ENCODE measurements at regions not wholly inside any gene's neighbourhood (a gene's known extent, or its start where the extent isn't known, plus 50 kb on each side); places are given as distances from the start of the nearest gene placed in this dataset.

- no peak for DNase-seq
- TF ChIP-seq, protein P1, sequence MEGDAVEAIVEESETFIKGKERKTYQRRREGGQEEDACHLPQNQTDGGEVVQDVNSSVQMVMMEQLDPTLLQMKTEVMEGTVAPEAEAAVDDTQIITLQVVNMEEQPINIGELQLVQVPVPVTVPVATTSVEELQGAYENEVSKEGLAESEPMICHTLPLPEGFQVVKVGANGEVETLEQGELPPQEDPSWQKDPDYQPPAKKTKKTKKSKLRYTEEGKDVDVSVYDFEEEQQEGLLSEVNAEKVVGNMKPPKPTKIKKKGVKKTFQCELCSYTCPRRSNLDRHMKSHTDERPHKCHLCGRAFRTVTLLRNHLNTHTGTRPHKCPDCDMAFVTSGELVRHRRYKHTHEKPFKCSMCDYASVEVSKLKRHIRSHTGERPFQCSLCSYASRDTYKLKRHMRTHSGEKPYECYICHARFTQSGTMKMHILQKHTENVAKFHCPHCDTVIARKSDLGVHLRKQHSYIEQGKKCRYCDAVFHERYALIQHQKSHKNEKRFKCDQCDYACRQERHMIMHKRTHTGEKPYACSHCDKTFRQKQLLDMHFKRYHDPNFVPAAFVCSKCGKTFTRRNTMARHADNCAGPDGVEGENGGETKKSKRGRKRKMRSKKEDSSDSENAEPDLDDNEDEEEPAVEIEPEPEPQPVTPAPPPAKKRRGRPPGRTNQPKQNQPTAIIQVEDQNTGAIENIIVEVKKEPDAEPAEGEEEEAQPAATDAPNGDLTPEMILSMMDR (IDR thresholded peaks at IDR 0.05; ENCODE audit: low read depth, low read length): no peak
- Histone ChIP-seq H3K9me3 (ENCODE audit: severe bottlenecking) (no peaks in the 10 kb centered on the region), H3K27me3 (ENCODE audit: insufficient read depth, low read depth, severe bottlenecking) (no peaks in the 10 kb centered on the region), H3K4me3 (ENCODE audit: low read depth, low read length) (no peak overlapping the region), H3K27ac (no peak overlapping the region), H3K36me3 (no peaks in the 10 kb centered on the region)
Observed at GRCh38 chr7:10225275-10225674, 748.4 kb upstream of the PHF14 start.

DNA sequence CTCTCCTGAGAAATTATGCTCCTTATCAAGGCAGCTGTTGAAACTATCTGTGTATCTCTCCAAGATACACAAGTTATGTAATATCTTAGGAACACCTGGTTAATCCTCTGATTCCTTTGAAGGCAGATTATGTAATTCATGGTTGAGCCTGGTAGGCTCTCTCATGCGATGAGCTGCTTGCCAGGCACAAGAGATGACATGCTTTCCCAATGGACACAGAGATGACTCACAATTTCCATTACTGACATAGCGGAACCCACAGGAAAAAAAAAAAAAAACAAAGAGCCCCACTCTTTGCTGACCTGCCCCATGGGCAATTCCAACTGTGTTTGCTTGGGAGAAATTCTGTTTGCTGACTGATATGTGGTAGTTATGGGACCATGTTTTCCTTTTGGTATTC lies 736.4 kb upstream of the PHF14 start:
- H3K36me3 ChIP-seq: no peaks in the 10 kb centered on the region
- no peak overlapping the region for H3K4me3 ChIP-seq (ENCODE audit: low read depth, low read length)
- no peak overlapping the region for H3K27ac ChIP-seq
- TF ChIP-seq, protein P1 (IDR thresholded peaks at IDR 0.05; ENCODE audit: low read depth, low read length): no peak
- no peak for DNase-seq
- H3K27me3 ChIP-seq (ENCODE audit: insufficient read depth, low read depth, severe bottlenecking): no peaks in the 10 kb centered on the region
- H3K9me3 ChIP-seq (ENCODE audit: severe bottlenecking): no peaks in the 10 kb centered on the region

DNA sequence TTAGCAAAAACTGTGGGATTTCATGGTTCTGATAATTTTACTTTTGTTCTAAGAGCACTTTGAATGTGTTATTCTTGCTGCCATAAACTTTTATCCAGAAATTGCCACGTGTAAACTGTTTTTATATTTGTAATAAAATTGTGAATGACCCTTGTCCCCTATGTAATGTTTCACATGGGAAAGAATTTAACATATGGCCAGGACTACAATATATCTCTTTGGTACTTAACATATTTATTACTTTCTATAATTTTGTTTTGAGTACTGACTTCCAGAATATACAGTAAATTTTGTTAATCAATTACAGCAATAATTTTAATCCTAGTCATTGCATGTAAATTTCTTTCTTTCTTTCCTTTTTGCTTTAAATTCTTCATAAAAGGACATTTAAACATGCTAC lies 735.0 kb upstream of the PHF14 start:
- no peak overlapping the region for H3K27ac ChIP-seq
- TF ChIP-seq, protein P1 (IDR thresholded peaks at IDR 0.05; ENCODE audit: low read depth, low read length): no peak
- H3K9me3 ChIP-seq (ENCODE audit: severe bottlenecking): no peaks in the 10 kb centered on the region

DNA sequence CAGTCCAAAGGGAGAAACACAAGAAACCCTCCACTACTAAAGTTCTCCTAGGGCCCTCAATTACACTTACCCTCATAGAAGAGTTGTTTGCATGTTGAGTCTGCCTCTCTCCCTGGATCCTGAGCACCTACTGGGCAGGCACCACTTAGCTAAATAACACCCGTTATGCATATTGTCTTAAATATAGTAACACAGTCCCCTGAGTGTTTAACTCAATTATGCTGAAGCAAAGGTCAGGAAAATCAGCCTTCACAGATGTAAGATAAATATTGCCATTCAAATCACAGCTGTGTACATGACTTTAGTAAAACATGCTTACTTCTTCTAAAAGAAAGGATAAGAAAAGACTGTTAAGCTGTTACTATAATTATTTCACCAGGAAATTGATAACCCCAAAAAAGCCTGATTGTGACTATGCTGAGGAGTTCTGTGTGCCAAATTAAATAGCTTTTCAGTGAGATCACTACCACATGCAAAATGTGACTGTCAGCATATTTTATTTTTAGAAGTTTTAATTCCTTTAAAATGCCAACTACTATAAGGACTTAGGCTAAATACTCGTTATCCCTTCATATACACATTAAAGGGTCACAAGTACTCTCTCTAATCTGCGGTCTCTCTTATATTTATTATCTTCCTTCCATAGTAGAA lies 733.9 kb upstream of the PHF14 start:
- H3K4me3 ChIP-seq (ENCODE audit: low read depth, low read length): no peak overlapping the region
- H3K36me3 ChIP-seq: no peaks in the 10 kb centered on the region
- H3K27me3 ChIP-seq (ENCODE audit: insufficient read depth, low read depth, severe bottlenecking): no peaks in the 10 kb centered on the region
- TF ChIP-seq, protein P1 (IDR thresholded peaks at IDR 0.05; ENCODE audit: low read depth, low read length): no peak
- H3K9me3 ChIP-seq (ENCODE audit: severe bottlenecking): no peaks in the 10 kb centered on the region
- no peak for DNase-seq
- H3K27ac ChIP-seq: no peak overlapping the region

More for the DNA sequence above, 735.0 kb upstream of the PHF14 start:
- DNase-seq: no peak
- no peaks in the 10 kb centered on the region for H3K36me3 ChIP-seq
- no peak overlapping the region for H3K4me3 ChIP-seq (ENCODE audit: low read depth, low read length)
- H3K27me3 ChIP-seq (ENCODE audit: insufficient read depth, low read depth, severe bottlenecking): no peaks in the 10 kb centered on the region

DNA sequence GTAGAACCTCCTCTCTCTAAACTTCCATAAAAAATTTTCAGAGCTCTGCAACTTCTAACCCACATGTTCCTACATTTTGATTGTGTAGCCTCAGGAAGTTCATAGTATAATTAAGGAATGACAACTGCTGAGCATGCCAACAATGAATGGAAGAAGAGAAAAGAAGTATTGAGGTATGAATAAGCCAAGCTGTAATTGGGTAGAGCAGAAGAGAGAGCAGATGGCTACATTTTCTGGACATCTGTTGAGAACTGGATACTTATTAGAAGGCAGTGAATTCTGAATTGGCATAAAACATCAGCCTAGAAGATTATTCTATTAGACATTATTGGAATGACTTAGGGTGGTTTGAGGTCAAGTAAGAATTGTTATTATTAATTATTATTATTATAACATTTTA lies 728.3 kb upstream of the PHF14 start:
- H3K4me3 ChIP-seq (ENCODE audit: low read depth, low read length): no peak overlapping the region
- H3K9me3 ChIP-seq (ENCODE audit: severe bottlenecking): peaks cover 7% of the 10 kb centered on the region
- H3K27ac ChIP-seq: no peak overlapping the region
- TF ChIP-seq, protein P1 (IDR thresholded peaks at IDR 0.05; ENCODE audit: low read depth, low read length): no peak
- DNase-seq: no peak
- no peaks in the 10 kb centered on the region for H3K27me3 ChIP-seq (ENCODE audit: insufficient read depth, low read depth, severe bottlenecking)
- H3K36me3 ChIP-seq: no peaks in the 10 kb centered on the region

DNA sequence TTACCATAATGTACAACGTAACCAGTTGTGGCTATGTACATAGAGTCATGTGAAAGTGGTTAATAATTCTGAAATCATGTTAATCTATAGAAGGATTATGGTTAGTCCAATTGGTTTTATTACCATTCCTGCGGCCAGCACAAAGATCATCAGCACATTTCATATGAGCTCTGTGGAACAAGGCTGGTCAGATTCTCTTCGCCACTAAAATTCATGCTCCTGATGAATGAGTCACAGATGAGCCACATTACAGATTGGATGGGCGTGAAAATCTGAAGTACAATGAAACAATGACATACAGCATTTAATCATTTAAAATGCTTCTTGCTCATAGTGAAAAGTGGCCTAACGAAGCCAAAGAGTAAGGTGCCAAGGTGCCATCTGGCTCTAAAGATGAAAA lies 716.2 kb upstream of the PHF14 start:
- no peak for DNase-seq
- Histone ChIP-seq H3K27me3 (ENCODE audit: insufficient read depth, low read depth, severe bottlenecking) (no peaks in the 10 kb centered on the region), H3K36me3 (no peaks in the 10 kb centered on the region), H3K27ac (no peak overlapping the region), H3K9me3 (ENCODE audit: severe bottlenecking) (no peaks in the 10 kb centered on the region), H3K4me3 (ENCODE audit: low read depth, low read length) (no peak overlapping the region)
- TF ChIP-seq, protein P1 (IDR thresholded peaks at IDR 0.05; ENCODE audit: low read depth, low read length): no peak
